ENCODE measurements at regions not wholly inside any gene's neighbourhood (a gene's known extent, or its start where the extent isn't known, plus 50 kb on each side); places are given as distances from the start of the nearest gene placed in this dataset.
"Not testable (repeated sequence)": the region's sequence is repeated elsewhere in the genome, so short reads cannot be mapped to it uniquely, and the experiment has no call there.

- DNase-seq = no peak
These were observed 345.0 kb downstream of the CD83 start for GRCh38 chr6:14462566-14462965.

GRCh38 chr6:14463110-14463509 is 345.5 kb downstream of the CD83 start:
- DNase-seq = no peak

GRCh38 chr6:14464055-14464454 is 346.5 kb downstream of the CD83 start:
- DNase-seq = no peak

- no peak for DNase-seq
These were observed 347.1 kb downstream of the CD83 start for GRCh38 chr6:14464716-14465115.

- DNase-seq = no peak
These were observed 348.7 kb downstream of the CD83 start for GRCh38 chr6:14466278-14466677.

GRCh38 chr6:14467591-14467990 is 350.0 kb downstream of the CD83 start:
- no peak for DNase-seq

- no peak for DNase-seq
These were observed 351.2 kb downstream of the CD83 start for GRCh38 chr6:14468647-14469321.

GRCh38 chr6:14470101-14470500 is 352.5 kb downstream of the CD83 start:
- DNase-seq = no peak

GRCh38 chr6:14470671-14471070 is 353.1 kb downstream of the CD83 start:
- no peak for DNase-seq

GRCh38 chr6:14472255-14472985 is 354.8 kb downstream of the CD83 start:
- no peak for DNase-seq

- no peak for DNase-seq
These were observed 355.4 kb downstream of the CD83 start for GRCh38 chr6:14472986-14473337.

- no peak for DNase-seq
These were observed 357.2 kb downstream of the CD83 start for GRCh38 chr6:14474816-14475215.

GRCh38 chr6:14475306-14475705 is 357.7 kb downstream of the CD83 start:
- no peak for DNase-seq

GRCh38 chr6:14476793-14477531 is 359.4 kb downstream of the CD83 start:
- peak; percentile 33 for DNase-seq

GRCh38 chr6:14477559-14477958 is 360.0 kb downstream of the CD83 start:
- DNase-seq = no peak

GRCh38 chr6:14478381-14479225 is 361.0 kb downstream of the CD83 start:
- peak; percentile 29 for DNase-seq

- DNase-seq = not testable (repeated sequence)
These were observed 364.4 kb downstream of the CD83 start for GRCh38 chr6:14481946-14482345.

- DNase-seq = no peak
These were observed 370.1 kb downstream of the CD83 start for GRCh38 chr6:14487625-14488024.

- DNase-seq = no peak
These were observed 370.6 kb downstream of the CD83 start for GRCh38 chr6:14488180-14488579.

GRCh38 chr6:14489445-14489844 is 371.9 kb downstream of the CD83 start:
- no peak for DNase-seq

GRCh38 chr6:14498748-14499147 is 381.2 kb downstream of the CD83 start:
- no peak for DNase-seq

GRCh38 chr6:14499309-14499708 is 381.7 kb downstream of the CD83 start:
- DNase-seq = no peak

- no peak for DNase-seq
These were observed 382.3 kb downstream of the CD83 start for GRCh38 chr6:14499841-14500240.
